NB4 (cell line): ENCODE measurements at regions not wholly inside any gene's neighbourhood (a gene's known extent, or its start where the extent isn't known, plus 50 kb on each side); places are given as distances from the start of the nearest gene placed in this dataset.

Experiments
- CTCF ChIP-seq: IDR thresholded peaks from one replicate; pipeline ENCODE4 v1.5.1; 2012; ENCODE audit warnings: low read depth, low read length
- MAX ChIP-seq: IDR thresholded peaks from 2 replicates; pipeline ENCODE4 v1.6.1; 2011; ENCODE audit warnings: low read depth, low read length
- MYC ChIP-seq: IDR thresholded peaks from 2 replicates; pipeline ENCODE4 v1.6.1; 2011; ENCODE audit warnings: low read depth, low read length
- POLR2A ChIP-seq: IDR thresholded peaks from 2 replicates; pipeline ENCODE4 v1.6.1; 2011; ENCODE audit warnings: mild to moderate bottlenecking; ENCODE audit not compliant: insufficient read length; ENCODE audit errors: extremely low read depth

GRCh38 chr12:86367137-86367536 is 110.9 kb upstream of the MGAT4C start:
- TF ChIP-seq CTCF = no peak
- no peak for TF ChIP-seq POLR2A
- TF ChIP-seq MYC = no peak
- no peak for TF ChIP-seq MAX
